Astrocyte of the cerebellum (primary cell): ENCODE measurements at regions not wholly inside any gene's neighbourhood (a gene's known extent, or its start where the extent isn't known, plus 50 kb on each side); places are given as distances from the start of the nearest gene placed in this dataset.

Source experiments
- DNase-seq: peaks from one replicate; pipeline ENCODE4 v3.0.0-alpha.2; 2011; ENCODE audit warnings: low read depth
- H3K4me3 ChIP-seq: 2 replicates; pipeline ENCODE4 v1.5.1; 2011; ENCODE audit warnings: mild to moderate bottlenecking, low read depth, low read length, moderate library complexity
- CTCF ChIP-seq: IDR thresholded peaks from 2 replicates; pipeline ENCODE4 v1.5.1; 2012; ENCODE audit warnings: low read length, low read depth, moderate library complexity, mild to moderate bottlenecking; ENCODE audit errors: missing control alignments
- in situ Hi-C: cut with HindIII; loops from 2 replicates; pipeline ENCODE4 v1.10.0; 2017; ENCODE audit warnings: low sequenced_read_pairs

DNA sequence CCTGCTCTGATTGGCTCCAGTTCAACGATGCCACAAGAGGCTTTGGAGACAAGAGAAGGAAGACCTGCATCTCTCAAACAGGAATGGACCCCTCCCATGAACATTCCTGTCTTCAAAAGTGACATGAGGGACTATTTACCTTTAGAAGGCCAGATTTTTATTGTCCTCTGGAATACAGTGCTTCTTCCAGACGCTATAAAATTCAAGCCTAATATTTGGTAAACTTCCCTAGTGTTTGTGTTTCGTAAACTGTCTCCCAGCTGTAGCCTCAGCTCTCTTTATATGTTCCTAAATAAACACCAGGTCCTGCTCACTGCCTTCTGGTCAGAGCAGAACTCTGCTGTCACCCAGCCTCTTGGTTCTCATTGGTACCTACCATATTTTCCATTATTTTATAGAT is 157.8 kb downstream of the CCDC34 start:
- no peak for DNase-seq

DNA sequence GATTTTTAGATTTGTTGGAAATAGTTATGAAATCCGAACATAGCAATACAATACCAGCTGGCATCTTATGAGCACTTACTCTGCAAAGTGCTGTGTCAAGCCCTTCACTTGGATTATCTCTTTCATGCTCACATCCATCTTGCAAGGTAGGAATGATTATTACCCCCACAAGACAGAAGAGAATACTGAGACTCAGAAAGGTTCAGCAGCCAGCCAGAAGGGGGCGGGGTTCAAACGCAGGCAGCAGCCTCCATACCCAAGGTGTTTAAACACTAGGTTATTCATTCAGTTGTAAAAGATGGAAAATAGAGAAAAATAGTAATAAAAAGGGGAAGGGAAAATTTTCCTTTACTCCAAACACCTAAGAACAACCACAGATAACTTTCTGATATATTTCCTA is 158.5 kb downstream of the CCDC34 start:
- no peak for DNase-seq
- H3K4me3 ChIP-seq = no peak overlapping the region
- peak; percentile 40 for TF ChIP-seq CTCF
- in situ Hi-C loops = no loop called here

More for the DNA sequence above, 157.8 kb downstream of the CCDC34 start:
- in situ Hi-C loops = no loop called here
- TF ChIP-seq CTCF = no peak
- H3K4me3 ChIP-seq = no peak overlapping the region

GRCh38 chr11:27203077-27203647 is 159.9 kb downstream of the CCDC34 start:
- in situ Hi-C loops = no loop called here
- TF ChIP-seq CTCF = no peak
- no peak overlapping the region for H3K4me3 ChIP-seq
- no peak for DNase-seq

- no peak for TF ChIP-seq CTCF
- no peak overlapping the region for H3K4me3 ChIP-seq
- no peak for DNase-seq
- in situ Hi-C loops = no loop called here
Observed at GRCh38 chr11:27201454-27202302, 161.1 kb downstream of the BBOX1 start.

GRCh38 chr11:27200779-27201453 is 160.3 kb downstream of the BBOX1 start:
- no peak overlapping the region for H3K4me3 ChIP-seq
- TF ChIP-seq CTCF = no peak
- in situ Hi-C loops = no loop called here
- DNase-seq = no peak

DNA sequence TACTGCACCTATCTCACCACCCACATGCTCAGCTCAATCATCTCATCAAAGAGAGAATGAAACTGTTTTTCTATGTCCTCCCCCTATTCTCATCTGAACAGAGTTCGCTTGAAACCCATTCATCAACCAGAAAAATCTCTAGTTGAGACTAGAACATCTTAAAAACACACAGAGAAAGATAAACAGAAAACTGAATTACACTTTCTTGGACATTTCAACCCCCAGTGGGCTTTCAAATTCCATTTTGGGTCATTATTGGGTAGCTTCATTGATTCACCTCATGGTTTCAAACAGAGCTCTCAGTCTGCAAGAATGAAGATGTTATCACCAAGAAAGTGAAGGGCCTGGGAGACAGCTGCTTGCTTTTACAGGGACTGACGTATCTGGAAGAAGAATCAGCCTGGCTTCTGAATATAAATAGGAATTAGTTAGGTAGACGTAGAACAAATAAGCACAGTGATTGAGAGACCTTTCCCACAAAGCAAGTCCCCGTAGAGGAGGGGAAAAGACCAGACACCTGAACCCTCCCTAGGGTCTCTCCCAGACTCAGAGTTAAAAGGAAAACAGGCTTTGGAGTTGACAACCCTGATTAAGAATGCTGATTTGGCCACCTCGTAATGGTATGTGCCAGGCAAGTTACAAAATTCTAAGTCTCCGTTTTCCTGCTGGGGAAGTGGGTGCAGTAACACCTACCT is 155.7 kb downstream of the BBOX1 start:
- no peak for TF ChIP-seq CTCF
- no peak overlapping the region for H3K4me3 ChIP-seq
- no peak for DNase-seq
- in situ Hi-C loops = loop anchor here (5.0 kb wide), 2 partner anchors 51 to 286 kb away; no protein-coding TSS in a partner anchor
